H1 (cell line): ENCODE measurements at regions not wholly inside any gene's neighbourhood (a gene's known extent, or its start where the extent isn't known, plus 50 kb on each side); places are given as distances from the start of the nearest gene placed in this dataset.

Source experiments
- CTCF ChIA-PET: fragments of 300-600 bp; sonication (Branson Sonifier 250); formaldehyde crosslinking; loops from one replicate; lab custom pipeline; 2021; ENCODE audit not compliant: partially characterized antibody; lab: Charles Lee
- POLR2A ChIA-PET: fragments of 300-600 bp; sonication (Branson Sonifier 250); formaldehyde crosslinking; loops from one replicate; lab custom pipeline; 2021; ENCODE audit warnings: inconsistent platforms; ENCODE audit not compliant: partially characterized antibody; lab: Charles Lee
- DNase-seq, 2 experiments: peaks; one replicate each; pipeline versions ENCODE4 v3.0.0 to v3.0.0-alpha.2; 2010 to 2022; ENCODE audit warnings: low spot score in 2 of 2, low read depth in 1 of 2, mixed read lengths in 1 of 2
- FAIRE-seq: peaks from 2 replicates; lab custom pipeline; 2011; peaks lifted over from hg19 to GRCh38; lab: Jason Lieb, UNC
- H2AFZ ChIP-seq: 2 replicates; pipeline ENCODE4 v1.8.1; 2012; ENCODE audit warnings: low read length, inconsistent platforms
- H2AK5ac ChIP-seq: 2 replicates; pipeline ENCODE4 v1.6.1; 2013; ENCODE audit warnings: low read depth, low read length
- H2BK120ac ChIP-seq: replicated peaks from 2 replicates; pipeline ENCODE3; 2013; ENCODE audit warnings: low read depth, low read length, inconsistent platforms
- H2BK12ac ChIP-seq: 2 replicates; pipeline ENCODE4 v1.6.1; 2013; ENCODE audit warnings: low read depth, low read length
- H2BK15ac ChIP-seq: 2 replicates; pipeline ENCODE4 v1.6.1; 2013; ENCODE audit warnings: low read length
- H2BK20ac ChIP-seq: 2 replicates; pipeline ENCODE4 v1.6.1; 2013; ENCODE audit warnings: low read length
- H2BK5ac ChIP-seq: 2 replicates; pipeline ENCODE4 v1.6.1; 2013; ENCODE audit warnings: low read depth, low read length
- H3K14ac ChIP-seq: 2 replicates; pipeline ENCODE4 v1.6.1; 2013; ENCODE audit warnings: inconsistent platforms; ENCODE audit not compliant: insufficient read length
- H3K18ac ChIP-seq: 2 replicates; pipeline ENCODE4 v1.6.1; 2013; ENCODE audit warnings: low read length; ENCODE audit errors: extremely low read depth
- H3K23ac ChIP-seq: 2 replicates; pipeline ENCODE4 v1.6.1; 2013; ENCODE audit warnings: inconsistent platforms; ENCODE audit not compliant: insufficient read length
- H3K23me2 ChIP-seq: 2 replicates; pipeline ENCODE4 v1.6.1; 2013; ENCODE audit warnings: low read depth, low read length
- H3K27ac ChIP-seq: 2 replicates; pipeline ENCODE4 v1.6.1; 2011; ENCODE audit warnings: low read depth, low read length, inconsistent platforms
- H3K27me3 ChIP-seq, 4 experiments: replicated peaks in 1 of 4; 1 replicate in 1 of 4; 2 replicates in 3 of 4; pipeline versions ENCODE4 v1.6.1 to v1.8.1; 2011 to 2013; ENCODE audit warnings: low read length in 3 of 4, mild to moderate bottlenecking in 3 of 4, inconsistent platforms in 2 of 4, mixed read lengths in 2 of 4, moderate library complexity in 1 of 4; ENCODE audit not compliant: control insufficient read depth in 3 of 4, insufficient read depth in 3 of 4; ENCODE audit errors: extremely low read depth in 1 of 4
- H3K36me3 ChIP-seq, 4 experiments: 2 replicates each; pipeline versions ENCODE4 v1.6.1 to v1.8.1; 2011 to 2013; ENCODE audit warnings: mild to moderate bottlenecking in 4 of 4, low read length in 3 of 4, moderate library complexity in 2 of 4, control low read depth in 1 of 4, inconsistent platforms in 1 of 4; ENCODE audit not compliant: insufficient read depth in 4 of 4, control insufficient read depth in 2 of 4
- H3K4ac ChIP-seq: replicated peaks from 2 replicates; pipeline ENCODE3; 2013; ENCODE audit warnings: low read length, low read depth, mixed read lengths, inconsistent platforms; ENCODE audit not compliant: insufficient read length
- H3K4me1 ChIP-seq, 4 experiments: replicated peaks in 1 of 4; 1 replicate in 1 of 4; 2 replicates in 3 of 4; pipeline versions ENCODE4 v1.6.1 to v1.8.1; 2011 to 2013; ENCODE audit warnings: low read length in 3 of 4, inconsistent platforms in 2 of 4, mixed read lengths in 1 of 4; ENCODE audit not compliant: insufficient read depth in 4 of 4, control insufficient read depth in 3 of 4
- H3K4me2 ChIP-seq, 2 experiments: 2 replicates each; pipeline versions ENCODE4 v1.6.1 to v1.8.1; 2011 to 2013; ENCODE audit warnings: low read depth in 2 of 2, low read length in 2 of 2, control low read depth in 1 of 2, inconsistent platforms in 1 of 2, mild to moderate bottlenecking in 1 of 2; ENCODE audit not compliant: insufficient read depth in 1 of 2
- H3K4me3 ChIP-seq, 4 experiments: fragments of 200-600, 300-600 bp in 1 of 4; sonication (generic), shearing (Covaris generic), sonication (Bioruptor Twin) in 1 of 4; 2 replicates each; pipeline versions ENCODE4 v1.5.1 to v1.8.1; 2011 to 2016; ENCODE audit warnings: low read length in 4 of 4, low read depth in 3 of 4, control low read depth in 2 of 4, inconsistent platforms in 2 of 4, mild to moderate bottlenecking in 2 of 4, mixed read lengths in 1 of 4, moderate library complexity in 1 of 4; ENCODE audit not compliant: insufficient read depth in 2 of 4; ENCODE audit errors: extremely low read depth in 1 of 4
- H3K56ac ChIP-seq: replicated peaks from 2 replicates; pipeline ENCODE3; 2013; ENCODE audit warnings: low read depth, mild to moderate bottlenecking, mixed read lengths, low read length, inconsistent platforms; ENCODE audit not compliant: insufficient read length
- H3K79me1 ChIP-seq: 2 replicates; pipeline ENCODE4 v1.6.1; 2013; ENCODE audit warnings: low read depth, low read length, control low read depth
- H3K79me2 ChIP-seq, 2 experiments: 2 replicates each; pipeline versions ENCODE4 v1.6.1 to v1.8.1; 2012 to 2013; ENCODE audit warnings: low read length in 2 of 2, mild to moderate bottlenecking in 2 of 2, inconsistent platforms in 1 of 2; ENCODE audit not compliant: insufficient read depth in 2 of 2, control insufficient read depth in 1 of 2
- H3K9ac ChIP-seq, 4 experiments: replicated peaks in 1 of 4; 1 replicate in 1 of 4; 2 replicates in 3 of 4; pipeline versions ENCODE4 v1.6.1 to v1.8.1; 2011 to 2013; ENCODE audit warnings: low read depth in 3 of 4, low read length in 3 of 4, control low read depth in 2 of 4, mild to moderate bottlenecking in 2 of 4, moderate library complexity in 2 of 4, inconsistent platforms in 1 of 4; ENCODE audit errors: extremely low read depth in 1 of 4
- H3K9me3 ChIP-seq, 2 experiments: 2 replicates each; pipeline versions ENCODE4 v1.6.1 to v1.8.1; 2012 to 2013; ENCODE audit warnings: mild to moderate bottlenecking in 2 of 2, moderate library complexity in 2 of 2, control low read depth in 1 of 2, inconsistent platforms in 1 of 2, low read depth in 1 of 2, low read length in 1 of 2, mixed read lengths in 1 of 2; ENCODE audit not compliant: insufficient read depth in 2 of 2
- H4K20me1 ChIP-seq, 2 experiments: replicated peaks in 1 of 2; 2 replicates each; pipeline versions ENCODE3 to v1.8.1; 2011 to 2013; ENCODE audit warnings: inconsistent platforms in 2 of 2, low read length in 2 of 2, mild to moderate bottlenecking in 1 of 2; ENCODE audit not compliant: insufficient read depth in 2 of 2, control insufficient read depth in 1 of 2
- H4K5ac ChIP-seq: 2 replicates; pipeline ENCODE4 v1.6.1; 2013; ENCODE audit warnings: low read length, low read depth, mixed read lengths, inconsistent platforms; ENCODE audit not compliant: insufficient read length
- H4K8ac ChIP-seq: 2 replicates; pipeline ENCODE4 v1.8.0; 2013; ENCODE audit warnings: mild to moderate bottlenecking, moderate library complexity, low read length, inconsistent platforms; ENCODE audit not compliant: insufficient read depth; ENCODE audit errors: extremely low read depth
- H4K91ac ChIP-seq: replicated peaks from 2 replicates; pipeline ENCODE3; 2013; ENCODE audit warnings: low read length, mixed read lengths, inconsistent platforms; ENCODE audit not compliant: insufficient read length
- BCL11A ChIP-seq, 2 experiments: IDR thresholded peaks; one replicate each; pipeline ENCODE4 v1.6.1; 2011; ENCODE audit warnings: low read depth in 2 of 2, low read length in 2 of 2, mild to moderate bottlenecking in 2 of 2
- CBX8 ChIP-seq: fragments of 300-800, 300-1000 bp; sonication (generic); IDR thresholded peaks from 2 replicates; pipeline ENCODE4 v1.7.1; 2016; ENCODE audit warnings: low read depth, low read length, borderline replicate concordance
- CHD1 ChIP-seq: IDR thresholded peaks from 2 replicates; pipeline ENCODE4 v1.6.1; 2012; ENCODE audit warnings: low read depth, low read length, improper control_type of control experiment
- FOSL1 ChIP-seq: IDR thresholded peaks from 2 replicates; pipeline ENCODE4 v1.6.1; 2011; ENCODE audit warnings: mild to moderate bottlenecking, low read depth, low read length, moderate library complexity; ENCODE audit not compliant: insufficient read depth
- SIRT6 ChIP-seq: IDR thresholded peaks from one replicate; pipeline ENCODE4 v1.7.1; 2012; ENCODE audit warnings: low read length, inconsistent platforms
- SP2 ChIP-seq: IDR thresholded peaks from 2 replicates; pipeline ENCODE4 v1.6.1; 2012; ENCODE audit warnings: mild to moderate bottlenecking, low read length, inconsistent platforms
- YY1 ChIP-seq: IDR thresholded peaks from 2 replicates; pipeline ENCODE4 v1.6.1; 2011; ENCODE audit warnings: low read depth, mild to moderate bottlenecking, low read length
- WGBS, 2 experiments: shearing (Covaris generic) in 1 of 2; methylation state at CpG; one replicate each; pipeline versions ENCODE4 v1.1.6 to v1.1.7; 2013 to 2015; ENCODE audit warnings: low lambda C conversion rate in 2 of 2, mixed read lengths in 2 of 2, inconsistent platforms in 1 of 2, low coverage in 1 of 2, missing lambda C conversion rate in 1 of 2; ENCODE audit not compliant: insufficient replicate concordance in 2 of 2, insufficient coverage in 1 of 2, insufficient read length in 1 of 2; ENCODE audit errors: extremely low coverage in 1 of 2, missing lambda C conversion rate in 1 of 2; 5-methylcytosine and 5-hydroxymethylcytosine counted together

GRCh38 chr2:45315861-45316260 lies 295.2 kb downstream of the SRBD1 start:
- no peak overlapping the region for H3K56ac ChIP-seq
- no peak overlapping the region for H4K5ac ChIP-seq
- no peak overlapping the region for H2AFZ ChIP-seq
- H4K8ac ChIP-seq: no peak overlapping the region
- no peaks in the 10 kb centered on the region for H4K20me1 ChIP-seq
- H3K9ac ChIP-seq: no peak overlapping the region
- CTCF ChIA-PET: no interaction called here
- H3K4me3 ChIP-seq: no peak overlapping the region
- H3K9me3 ChIP-seq: no peaks in the 10 kb centered on the region
- DNase-seq: no peak
- no peak overlapping the region for H3K4ac ChIP-seq
- H2BK15ac ChIP-seq: no peak overlapping the region
- H3K36me3 ChIP-seq: no peaks in the 10 kb centered on the region; a peak in 1 of 8 replicates
- POLR2A ChIA-PET: no interaction called here
- no peak overlapping the region for H3K14ac ChIP-seq
- no peak overlapping the region for H3K4me2 ChIP-seq
- no peak overlapping the region for H3K23ac ChIP-seq
- H3K18ac ChIP-seq: no peak overlapping the region
- no peaks in the 10 kb centered on the region for H3K27me3 ChIP-seq
- H3K79me1 ChIP-seq: no peaks in the 10 kb centered on the region
- H3K79me2 ChIP-seq: no peaks in the 10 kb centered on the region
- H2BK20ac ChIP-seq: no peak overlapping the region
- no peak overlapping the region for H2AK5ac ChIP-seq
- no peak overlapping the region for H2BK12ac ChIP-seq
- WGBS, 2 experiments: 94% methylated on average over 3 of the region's 3 CpGs; no CpG with 5 or more reads in 1 of the 2 experiments
- no peak overlapping the region for H3K27ac ChIP-seq
- H4K91ac ChIP-seq: no peak overlapping the region
- H3K4me1 ChIP-seq: no peaks in the 10 kb centered on the region; a peak in 1 of 7 replicates
- no peak overlapping the region for H2BK5ac ChIP-seq
- no peak overlapping the region for H2BK120ac ChIP-seq
- FAIRE-seq: no peak
- no peaks in the 10 kb centered on the region for H3K23me2 ChIP-seq
- TF ChIP-seq YY1: no peak
- no peak for TF ChIP-seq SIRT6
- no peak for TF ChIP-seq CHD1
- no peak for TF ChIP-seq CBX8
- no peak for TF ChIP-seq SP2
- no peak for TF ChIP-seq BCL11A (IDR thresholded peaks at IDR 0.05; ENCODE audit: low read depth in 2 of 2, low read length in 2 of 2)
- no peak for TF ChIP-seq FOSL1
